ENCODE measurements at regions not wholly inside any gene's neighbourhood (a gene's known extent, or its start where the extent isn't known, plus 50 kb on each side); places are given as distances from the start of the nearest gene placed in this dataset.

DNA sequence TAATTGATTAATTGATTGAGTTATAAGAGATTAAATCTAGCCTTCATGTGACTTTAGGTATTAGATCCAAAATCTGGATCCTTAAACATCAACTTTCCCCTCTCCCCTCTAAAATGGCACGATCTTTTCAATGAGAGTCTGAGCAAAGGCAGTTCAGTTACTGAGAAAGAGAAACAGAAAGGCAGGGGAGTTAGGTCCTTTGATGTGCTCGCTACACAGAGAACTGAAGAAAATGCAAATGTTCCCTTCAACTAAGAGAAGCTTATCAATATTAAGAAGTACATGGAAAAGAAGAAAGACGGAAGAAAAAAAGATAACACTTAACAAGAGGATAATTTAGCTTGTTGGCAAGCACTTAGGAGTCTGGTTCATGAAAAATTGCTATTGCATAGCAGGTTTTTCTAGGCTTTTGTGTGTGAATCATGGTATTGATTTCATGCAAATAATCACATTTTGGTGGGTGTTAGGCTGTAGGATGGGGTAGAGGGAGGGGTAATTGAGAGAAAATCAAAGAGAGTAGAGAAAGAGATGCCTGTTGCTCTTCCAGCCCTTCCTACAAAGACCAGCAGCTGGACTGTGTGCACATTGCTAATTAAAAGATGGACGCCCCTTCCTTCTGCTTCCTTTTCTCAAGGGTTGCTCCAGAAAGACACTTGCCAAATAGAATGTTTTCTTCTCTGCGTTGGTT lies 307.6 kb upstream of the PLXNA2 start:
- no peak overlapping the region for H3K27ac ChIP-seq (ENCODE audit: low read depth in 1 of 2, low read length in 2 of 2)
- Mint-ChIP-seq H3K9me3 (peaks cover 0 to 2% (median 0%) of the 10 kb centered on the region in 7 donors), H3K27ac (no peak overlapping the region), H3K36me3 (no peaks in the 10 kb centered on the region), H3K4me1 (no peaks in the 10 kb centered on the region), H3K27me3 (ENCODE audit: low read depth in 3 of 3) (peaks cover 6 to 11% (median 8%) of the 10 kb centered on the region in 3 donors), H3K4me3 (no peak overlapping the region)
- DNase-seq: no peak
- H3K9me3 ChIP-seq (replicated peaks in 1 of 2; ENCODE audit: control insufficient read depth in 1 of 2, insufficient read depth in 1 of 2, low read length in 2 of 2): no peaks in the 10 kb centered on the region
- no peak overlapping the region for H3K4me3 ChIP-seq (replicated peaks in 1 of 3; ENCODE audit: low read depth in 2 of 3, low read length in 3 of 3)
- no peak overlapping the region for H3K9ac ChIP-seq (ENCODE audit: insufficient read depth, low read length, poor library complexity, severe bottlenecking)
- no peaks in the 10 kb centered on the region for H3K4me1 ChIP-seq (ENCODE audit: control insufficient read depth in 1 of 2, insufficient read depth in 2 of 2, low read length in 2 of 2)
- 100% methylated on average over 1 of the region's 5 CpGs for WGBS (ENCODE audit: insufficient coverage)
- no peaks in the 10 kb centered on the region for H3K79me2 ChIP-seq (ENCODE audit: insufficient read depth, low read length)
- H3K27me3 ChIP-seq (ENCODE audit: control insufficient read depth in 2 of 2, insufficient read depth in 2 of 2, low read length in 2 of 2): no peaks in the 10 kb centered on the region
- no peaks in the 10 kb centered on the region for H4K20me1 ChIP-seq (ENCODE audit: insufficient read depth, low read length)
- H2AFZ ChIP-seq (ENCODE audit: insufficient read depth, low read depth, low read length, poor library complexity, severe bottlenecking): no peak overlapping the region
- intact Hi-C loops (cut with micrococcal nuclease): no loop called here
- no peak for TF ChIP-seq CTCF (IDR thresholded peaks at IDR 0.05)
- H3K4me2 ChIP-seq (replicated peaks; ENCODE audit: extremely low read depth, low read length, poor library complexity, severe bottlenecking): no peak overlapping the region
- no peaks in the 10 kb centered on the region for H3K36me3 ChIP-seq (replicated peaks in 1 of 2; ENCODE audit: control insufficient read depth in 1 of 2, insufficient read depth in 2 of 2, low read length in 2 of 2)

- Histone ChIP-seq H3K4me3 (replicated peaks in 1 of 3; ENCODE audit: low read depth in 2 of 3, low read length in 3 of 3) (no peak overlapping the region), H2AFZ (ENCODE audit: insufficient read depth, low read depth, low read length, poor library complexity, severe bottlenecking) (no peak overlapping the region), H3K27me3 (ENCODE audit: control insufficient read depth in 2 of 2, insufficient read depth in 2 of 2, low read length in 2 of 2) (no peaks in the 10 kb centered on the region), H3K9ac (ENCODE audit: insufficient read depth, low read length, poor library complexity, severe bottlenecking) (no peak overlapping the region), H4K20me1 (ENCODE audit: insufficient read depth, low read length) (no peaks in the 10 kb centered on the region), H3K27ac (ENCODE audit: low read depth in 1 of 2, low read length in 2 of 2) (no peak overlapping the region), H3K9me3 (replicated peaks in 1 of 2; ENCODE audit: control insufficient read depth in 1 of 2, insufficient read depth in 1 of 2, low read length in 2 of 2) (no peaks in the 10 kb centered on the region), H3K4me1 (ENCODE audit: control insufficient read depth in 1 of 2, insufficient read depth in 2 of 2, low read length in 2 of 2) (no peaks in the 10 kb centered on the region), H3K79me2 (ENCODE audit: insufficient read depth, low read length) (no peaks in the 10 kb centered on the region), H3K4me2 (replicated peaks; ENCODE audit: extremely low read depth, low read length, poor library complexity, severe bottlenecking) (no peak overlapping the region), H3K36me3 (replicated peaks in 1 of 2; ENCODE audit: control insufficient read depth in 1 of 2, insufficient read depth in 2 of 2, low read length in 2 of 2) (no peaks in the 10 kb centered on the region)
- Mint-ChIP-seq H3K36me3 (no peaks in the 10 kb centered on the region), H3K27ac (no peak overlapping the region), H3K27me3 (ENCODE audit: low read depth in 3 of 3) (peaks cover 2 to 10% (median 6%) of the 10 kb centered on the region in 3 donors), H3K4me1 (no peaks in the 10 kb centered on the region), H3K4me3 (no peak overlapping the region), H3K9me3 (peaks cover 0 to 2% (median 0%) of the 10 kb centered on the region in 7 donors)
- no peak for DNase-seq
- no peak for TF ChIP-seq CTCF (IDR thresholded peaks at IDR 0.05)
- intact Hi-C loops (cut with micrococcal nuclease): no loop called here
These were observed 308.7 kb upstream of the PLXNA2 start for GRCh38 chr1:208552928-208553327.
